NCI-H345 treated with DMSO at 0.1 percent for 48 hours (cell line): ENCODE measurements at regions not wholly inside any gene's neighbourhood (a gene's known extent, or its start where the extent isn't known, plus 50 kb on each side); places are given as distances from the start of the nearest gene placed in this dataset.
"Not testable (repeated sequence)": the region's sequence is repeated elsewhere in the genome, so short reads cannot be mapped to it uniquely, and the experiment has no call there.

ENCODE experiments used
- DNase-seq: peaks from one replicate; lab custom pipeline; 2025; ENCODE audit not compliant: unreplicated experiment; lab: John Stamatoyannopoulos, UW

- no peak for DNase-seq
These were observed 140.0 kb upstream of the FHL2 start for GRCh38 chr2:105538840-105539239.

GRCh38 chr2:105537920-105538319 lies 139.1 kb upstream of the FHL2 start:
- DNase-seq: no peak

- no peak for DNase-seq
These were observed 138.6 kb upstream of the FHL2 start for GRCh38 chr2:105537466-105537865.

GRCh38 chr2:105536175-105536574 lies 137.3 kb upstream of the FHL2 start:
- DNase-seq: no peak

- not testable (repeated sequence) for DNase-seq
These were observed 130.4 kb upstream of the FHL2 start for GRCh38 chr2:105529258-105529657.

GRCh38 chr2:105526000-105526925 lies 127.4 kb upstream of the FHL2 start:
- no peak for DNase-seq

GRCh38 chr2:105525201-105525600 lies 126.3 kb upstream of the FHL2 start:
- no peak for DNase-seq

DNA sequence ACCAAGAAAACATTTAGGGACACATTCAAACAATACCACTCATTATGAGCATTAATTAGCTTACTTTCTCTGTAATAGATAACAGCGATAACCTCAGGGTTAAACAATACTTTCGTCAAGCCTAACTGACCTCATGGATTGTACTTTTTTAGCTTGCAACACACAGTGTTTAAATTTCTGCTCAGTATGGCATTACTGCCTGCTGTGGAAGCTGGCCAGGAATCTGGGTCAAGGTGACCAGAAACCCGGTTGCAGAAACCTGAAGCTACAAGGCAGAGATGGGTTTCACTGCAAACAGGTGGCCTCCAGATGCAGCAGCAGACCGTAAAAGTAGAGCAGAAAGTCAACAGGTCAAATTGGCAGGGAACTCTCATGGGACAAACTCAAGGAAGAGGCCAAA lies 123.8 kb upstream of the FHL2 start:
- no peak for DNase-seq

DNA sequence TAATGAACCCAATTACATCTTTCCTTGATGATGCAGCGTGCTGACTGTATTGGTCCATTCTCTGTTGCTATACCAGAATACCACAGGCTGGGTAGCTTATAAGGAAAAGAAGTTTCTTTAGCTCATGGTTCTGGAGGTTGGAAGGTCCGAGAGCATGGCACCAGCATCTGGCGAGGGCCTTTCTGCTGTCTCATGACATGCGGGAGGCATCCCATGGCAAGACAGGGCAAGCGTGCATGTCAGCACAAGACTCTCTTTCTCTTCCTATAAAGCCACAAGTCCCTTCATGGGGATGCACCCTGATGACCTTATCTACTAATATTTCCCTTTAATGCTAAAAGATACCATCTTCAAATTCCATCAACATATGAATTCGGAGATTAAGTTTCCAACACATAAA lies 122.8 kb upstream of the FHL2 start:
- DNase-seq: no peak

DNA sequence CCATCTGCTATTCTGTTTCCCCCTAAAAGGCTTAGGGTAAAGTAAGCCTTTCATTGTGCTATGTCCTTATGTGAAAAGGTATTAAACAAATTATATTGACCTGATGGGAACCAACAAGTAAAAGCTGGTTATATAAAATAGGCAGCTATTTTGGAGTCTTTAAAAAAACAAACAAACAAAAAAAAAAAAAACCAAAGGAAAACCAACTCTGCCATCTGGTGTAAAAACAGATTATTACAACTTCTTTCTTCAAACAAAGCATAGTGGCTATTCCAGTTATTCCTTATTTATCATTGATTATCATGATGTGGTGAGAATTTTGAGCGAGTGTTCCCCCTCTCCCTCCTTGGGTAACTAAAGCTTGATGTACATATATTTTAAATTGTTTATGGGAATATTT lies 122.3 kb upstream of the FHL2 start:
- DNase-seq: no peak

GRCh38 chr2:105519516-105519915 lies 120.7 kb upstream of the FHL2 start:
- no peak for DNase-seq

DNA sequence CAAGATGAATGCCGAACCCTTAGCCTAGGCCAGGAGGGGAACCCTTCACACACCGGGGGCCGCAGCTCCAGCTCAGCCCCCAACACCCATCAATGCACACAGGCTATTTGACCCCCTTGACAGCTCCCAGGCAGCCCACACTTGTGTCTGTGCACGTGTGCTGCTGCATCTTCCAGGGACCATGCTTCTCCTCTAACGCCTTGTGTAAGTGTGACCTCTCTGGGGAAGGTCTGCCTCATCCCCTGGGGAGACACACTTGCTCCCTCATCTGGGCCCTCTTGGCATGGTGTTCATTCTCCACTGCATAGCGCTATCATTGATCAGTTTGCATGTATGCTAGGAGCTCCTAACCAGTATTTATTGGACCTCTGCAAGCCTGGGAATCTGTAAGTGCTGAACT lies 120.0 kb upstream of the FHL2 start:
- DNase-seq: no peak

GRCh38 chr2:105517814-105518705 lies 119.2 kb upstream of the FHL2 start:
- no peak for DNase-seq

GRCh38 chr2:105515581-105516415 lies 116.9 kb upstream of the FHL2 start:
- DNase-seq: no peak

- no peak for DNase-seq
These were observed 115.7 kb upstream of the FHL2 start for GRCh38 chr2:105514576-105514975.

DNA sequence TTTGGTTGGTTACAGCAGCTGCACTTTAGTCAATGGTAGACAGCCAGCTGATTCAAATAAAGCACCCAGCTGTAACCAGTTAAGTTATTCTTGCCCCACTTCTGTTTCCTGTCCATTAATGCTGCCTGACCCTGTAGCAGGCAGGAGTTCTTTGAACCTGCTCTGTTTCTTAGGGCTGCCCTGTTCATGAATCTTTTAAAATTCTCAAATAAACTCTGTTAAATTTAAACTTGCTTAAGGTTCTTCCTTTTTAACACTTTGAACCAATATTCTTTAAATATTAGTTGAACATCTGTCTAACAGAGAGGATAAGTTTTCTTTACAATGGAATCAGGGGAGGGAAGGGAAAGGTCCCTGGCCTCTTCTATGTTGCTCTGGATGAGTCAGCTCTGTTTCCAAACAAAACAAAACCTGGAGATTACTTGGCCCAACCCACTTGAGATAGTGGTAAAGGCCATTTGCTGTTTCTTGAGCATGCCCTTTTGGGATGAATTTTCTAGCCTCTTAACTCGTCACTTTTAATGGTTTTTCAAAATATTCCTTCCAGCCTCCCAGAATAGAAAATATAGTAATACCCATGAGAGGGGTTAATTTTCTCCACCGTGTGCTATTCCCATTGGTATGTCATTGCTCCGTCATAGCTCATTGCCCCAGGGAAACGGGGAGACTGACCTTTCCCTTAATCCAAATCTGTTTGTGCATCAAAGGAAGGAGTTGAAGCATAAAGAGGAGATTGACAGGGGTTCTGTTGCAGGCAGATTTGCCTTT lies 112.1 kb upstream of the FHL2 start:
- no peak for DNase-seq

GRCh38 chr2:105509269-105510086 lies 110.6 kb upstream of the FHL2 start:
- no peak for DNase-seq

DNA sequence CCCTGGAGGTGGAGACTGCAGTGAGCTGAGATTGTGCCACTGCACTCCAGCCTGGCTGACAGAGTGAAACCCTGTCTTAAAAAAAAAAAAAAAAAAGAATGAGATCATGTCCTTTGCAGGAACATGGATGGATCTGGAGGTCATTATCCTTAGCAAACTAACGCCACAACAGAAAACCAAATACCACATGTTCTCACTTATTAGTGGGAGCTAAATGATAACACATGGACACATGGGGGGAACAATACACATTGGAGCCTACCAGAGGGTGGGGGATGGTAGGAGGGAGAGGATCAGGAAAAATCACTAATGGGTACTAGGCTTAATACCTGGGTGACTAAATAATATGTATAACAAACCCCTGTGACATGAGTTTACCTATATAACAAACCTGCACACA lies 108.0 kb upstream of the FHL2 start:
- not testable (repeated sequence) for DNase-seq

DNA sequence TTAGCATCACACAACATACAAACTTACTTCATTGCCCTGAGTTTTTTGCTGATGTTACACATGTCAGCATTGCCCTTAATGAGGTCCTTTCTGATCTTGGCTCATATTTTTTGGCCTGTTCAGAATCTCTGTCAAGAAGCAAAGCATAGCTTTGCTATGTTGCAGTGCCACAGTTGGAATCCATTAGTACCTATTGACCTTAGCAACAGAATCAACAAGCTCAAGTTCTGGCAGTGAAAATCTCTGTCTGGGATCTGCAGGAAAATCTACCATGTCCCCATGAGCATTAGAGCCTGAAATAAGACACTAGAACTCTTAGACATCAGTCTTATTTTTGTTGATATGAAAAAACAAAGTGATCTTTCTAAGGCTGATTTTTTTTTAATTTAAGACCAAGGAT lies 105.6 kb upstream of the FHL2 start:
- no peak for DNase-seq
